ENCODE measurements at regions not wholly inside any gene's neighbourhood (a gene's known extent, or its start where the extent isn't known, plus 50 kb on each side); places are given as distances from the start of the nearest gene placed in this dataset.
A peak's percentile ranks its signal among the peaks of the same experiment; 100 is the strongest.
"Not testable (repeated sequence)": the region's sequence is repeated elsewhere in the genome, so short reads cannot be mapped to it uniquely, and the experiment has no call there.

DNA sequence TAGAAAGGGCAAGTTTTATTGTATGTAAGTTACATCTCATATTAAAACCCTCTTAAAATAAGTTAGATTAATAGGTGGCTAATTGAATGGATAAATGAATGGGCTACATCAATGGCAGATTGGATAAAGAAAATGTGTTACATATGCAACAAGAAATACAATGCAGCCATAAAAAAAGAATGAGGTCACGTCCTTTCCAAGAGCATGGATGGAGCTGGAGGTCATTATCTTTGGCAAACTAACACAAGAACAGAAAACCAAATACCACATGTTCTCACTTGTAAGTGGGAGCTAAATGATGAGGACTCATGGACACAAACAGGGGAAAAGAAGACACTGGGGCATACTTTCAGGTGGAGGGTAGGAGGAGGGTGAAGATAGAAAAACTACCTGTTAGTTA, 182.2 kb upstream of the GNAI1 start:
- no peak for DNase-seq

DNA sequence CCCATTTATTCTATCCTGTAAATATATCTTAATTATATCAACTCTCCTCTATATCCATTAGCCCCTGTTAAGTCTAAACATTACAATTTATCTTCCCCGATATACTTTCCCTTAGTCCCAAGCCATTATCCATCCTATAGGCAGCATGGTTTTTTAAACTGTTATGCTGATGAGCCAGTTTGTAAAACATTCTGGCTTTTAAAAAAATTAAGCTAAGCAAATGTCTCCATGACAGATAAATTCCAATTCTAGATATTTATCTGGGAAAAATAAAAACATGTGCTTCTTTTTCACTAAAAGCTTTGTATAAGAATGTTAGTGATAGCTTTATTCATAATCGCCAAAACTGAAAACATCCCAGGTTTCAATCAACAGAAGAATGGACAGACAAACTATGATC, 183.2 kb upstream of the GNAI1 start:
- no peak for DNase-seq

DNA sequence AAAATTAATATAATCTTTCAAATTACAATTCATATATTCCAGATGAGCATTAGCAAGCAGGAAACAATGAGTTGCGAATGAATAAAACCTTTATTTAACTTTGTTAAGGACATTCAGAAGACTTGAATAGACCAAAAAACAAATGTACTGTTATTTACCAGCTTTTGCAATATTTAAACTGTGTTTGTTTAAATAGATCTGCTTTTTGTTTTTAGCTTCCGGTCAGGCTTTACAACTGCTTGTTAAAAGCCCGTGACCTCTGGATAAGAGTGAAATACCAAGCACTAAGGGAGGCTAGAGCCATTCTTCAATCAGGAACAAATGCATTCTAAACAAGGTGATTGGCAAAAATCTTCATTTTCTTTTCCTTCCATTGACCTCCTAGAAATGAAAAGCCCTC, 184.9 kb upstream of the GNAI1 start:
- DNase-seq: peak; percentile 1

DNA sequence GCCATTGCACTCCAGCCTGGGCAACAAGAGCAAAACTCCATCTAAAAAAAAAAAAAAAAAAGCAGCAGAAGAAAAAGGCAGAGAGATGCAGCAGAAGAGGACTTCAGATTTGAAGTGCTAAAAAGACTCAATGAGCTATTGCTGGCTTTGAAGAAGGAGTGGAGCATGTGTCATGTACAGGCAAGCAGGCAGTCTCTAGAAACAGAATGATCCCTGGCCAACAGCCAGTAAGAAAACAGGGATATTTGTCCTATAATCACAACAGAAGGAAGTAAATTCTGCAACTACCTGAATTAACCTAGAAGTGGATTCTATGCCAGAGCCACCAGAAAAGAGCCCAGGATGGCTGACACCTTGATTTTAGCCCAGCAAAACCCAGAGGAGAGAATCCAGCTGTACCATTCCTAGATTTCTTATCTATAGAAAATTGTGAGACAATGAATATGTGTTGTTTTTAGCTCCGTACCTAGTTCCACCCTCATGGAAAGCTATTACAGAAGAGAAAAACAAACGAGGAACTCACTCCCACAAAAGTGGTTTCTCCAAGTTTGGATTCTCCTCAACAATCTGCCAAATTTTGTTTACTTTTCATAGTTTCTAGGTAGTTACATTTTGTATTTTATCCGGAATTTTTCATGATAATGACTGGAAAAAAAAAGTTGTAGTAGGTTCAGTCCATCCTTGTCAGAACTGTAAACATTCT, 198.2 kb upstream of the GNAI1 start:
- peak; percentile 3 for DNase-seq

DNA sequence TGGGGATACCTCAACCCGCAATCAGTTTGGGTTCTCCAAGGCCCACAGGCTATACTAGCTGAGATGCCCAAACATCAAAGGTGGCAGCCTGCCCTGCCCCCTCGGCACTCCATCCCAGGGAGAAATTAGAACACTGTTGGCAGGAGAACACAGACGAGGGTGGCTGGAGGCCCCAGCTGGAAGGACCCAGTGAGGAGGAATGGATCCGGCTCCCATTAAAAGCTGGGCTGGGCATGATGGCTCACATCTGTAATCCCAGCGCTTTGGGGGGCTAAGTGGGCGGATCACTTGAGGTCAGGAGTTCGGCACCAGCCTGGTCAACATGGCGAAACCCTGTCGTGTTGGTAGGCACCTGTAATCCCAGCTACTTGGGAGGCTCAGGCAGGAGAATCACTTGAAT, 199.9 kb upstream of the GNAI1 start:
- DNase-seq: no peak

DNA sequence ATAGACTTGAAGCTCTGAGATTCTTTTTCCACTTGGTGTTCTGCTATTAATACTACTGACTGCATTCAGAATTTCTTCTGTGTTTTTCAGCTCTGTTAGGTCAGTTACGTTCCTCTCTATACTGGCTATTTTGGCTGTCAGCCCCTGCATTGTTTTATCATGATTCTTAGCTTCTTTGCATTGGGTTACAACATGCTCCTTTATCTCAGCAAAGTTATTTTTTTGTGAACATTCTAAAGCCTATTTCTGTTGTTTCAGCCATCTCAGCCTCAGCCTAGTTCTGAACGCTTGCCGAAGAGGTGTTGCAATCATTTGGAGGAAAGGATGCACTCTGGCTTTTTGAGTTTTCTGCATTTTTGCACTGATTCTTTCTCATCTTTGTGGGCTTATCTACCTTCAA, 201.5 kb upstream of the GNAI1 start:
- DNase-seq: no peak

DNA sequence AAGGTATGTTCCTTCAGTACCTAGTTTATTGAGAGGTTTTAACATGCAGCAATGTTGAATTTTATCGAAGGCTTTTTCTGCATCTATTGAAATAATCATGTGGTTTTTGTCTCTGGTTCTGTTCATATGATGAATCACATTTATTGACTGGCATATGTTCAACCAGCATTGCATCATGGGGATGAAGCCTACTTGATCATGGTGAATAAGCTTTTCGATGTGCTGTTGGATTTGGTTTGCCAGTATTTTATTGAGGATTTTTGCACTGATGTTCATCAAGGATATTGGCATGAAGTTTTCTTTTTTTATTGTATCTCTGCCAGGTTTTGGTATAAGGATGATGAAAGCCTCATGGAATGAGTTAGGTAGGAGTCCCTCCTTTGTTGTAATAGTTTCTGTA, 204.0 kb upstream of the GNAI1 start:
- no peak for DNase-seq

DNA sequence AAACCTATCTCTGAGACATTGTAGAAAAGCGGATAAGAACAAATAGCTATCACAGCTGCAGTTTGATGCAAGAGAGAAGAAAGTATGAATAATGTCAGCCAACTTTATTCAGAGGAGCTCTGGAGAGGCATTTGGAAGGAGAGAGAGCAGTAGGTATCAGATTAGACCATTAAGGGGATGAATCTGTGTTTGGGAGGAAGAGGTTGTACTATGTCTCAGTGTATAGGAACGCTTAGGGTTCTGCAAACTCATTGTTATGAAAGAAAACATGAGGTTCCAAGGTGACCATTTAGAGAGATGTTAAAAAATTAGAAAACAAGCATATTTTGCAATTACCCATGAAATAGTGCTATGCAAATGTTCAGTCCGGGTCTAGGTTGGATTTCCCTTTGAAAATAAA, 207.5 kb upstream of the GNAI1 start:
- no peak for DNase-seq

DNA sequence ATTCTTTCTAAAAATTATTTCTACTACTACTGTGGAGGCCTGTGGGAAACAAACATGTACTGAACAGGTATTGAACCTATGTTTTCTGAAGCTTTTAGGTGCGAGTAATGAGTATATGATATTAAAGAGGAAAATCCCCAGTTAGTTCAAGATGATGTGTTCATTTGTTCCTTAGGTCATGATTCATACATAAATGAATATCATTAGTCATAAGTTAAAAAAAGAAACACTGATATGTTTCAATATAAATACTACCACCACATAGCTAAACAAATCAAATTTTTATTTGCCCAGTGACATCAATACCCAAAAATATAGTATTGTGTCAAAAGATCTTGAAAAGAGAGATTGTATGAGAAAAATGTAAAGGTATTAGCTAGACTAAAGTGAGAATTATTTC, 210.7 kb upstream of the GNAI1 start:
- DNase-seq: no peak

DNA sequence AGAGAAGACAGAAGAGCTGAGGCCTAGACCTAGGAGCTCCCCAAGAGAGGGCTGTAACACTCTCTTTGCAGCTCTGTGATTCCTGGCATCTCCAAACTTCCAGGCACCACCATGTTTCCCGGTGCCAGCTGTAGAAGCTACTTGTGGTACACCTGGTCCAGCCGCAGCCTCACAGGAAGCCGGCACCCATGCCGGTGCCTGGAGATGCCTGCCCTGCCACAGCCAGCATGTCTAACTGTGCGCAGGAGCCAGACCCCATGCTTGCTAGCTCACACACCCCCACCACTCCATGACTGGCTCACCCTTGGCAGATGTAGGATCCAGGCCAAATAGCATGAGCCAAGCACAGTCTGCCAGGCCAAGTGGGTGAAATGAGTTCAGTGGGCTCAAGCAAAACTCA, 211.7 kb upstream of the GNAI1 start:
- no peak for DNase-seq

DNA sequence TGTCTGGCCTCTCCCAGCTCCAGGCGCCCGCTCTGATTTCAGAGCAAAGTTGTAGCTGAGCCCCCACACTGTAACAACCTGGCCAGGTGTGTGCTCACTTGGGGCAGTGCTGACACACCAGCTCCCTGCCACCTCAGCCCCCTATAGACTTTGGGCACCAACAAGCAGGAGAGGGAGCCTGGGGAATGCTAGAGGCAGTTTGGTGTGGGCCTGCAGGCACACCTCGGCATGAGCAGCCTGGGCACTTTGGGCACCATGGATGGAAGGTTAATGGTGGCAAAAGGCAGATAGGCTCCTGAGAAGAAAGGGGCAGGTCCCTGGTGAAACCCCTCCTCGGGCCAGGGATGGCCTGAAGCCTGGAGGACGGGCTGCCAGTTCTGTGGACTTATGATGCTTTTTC, 212.7 kb upstream of the GNAI1 start:
- DNase-seq: no peak

DNA sequence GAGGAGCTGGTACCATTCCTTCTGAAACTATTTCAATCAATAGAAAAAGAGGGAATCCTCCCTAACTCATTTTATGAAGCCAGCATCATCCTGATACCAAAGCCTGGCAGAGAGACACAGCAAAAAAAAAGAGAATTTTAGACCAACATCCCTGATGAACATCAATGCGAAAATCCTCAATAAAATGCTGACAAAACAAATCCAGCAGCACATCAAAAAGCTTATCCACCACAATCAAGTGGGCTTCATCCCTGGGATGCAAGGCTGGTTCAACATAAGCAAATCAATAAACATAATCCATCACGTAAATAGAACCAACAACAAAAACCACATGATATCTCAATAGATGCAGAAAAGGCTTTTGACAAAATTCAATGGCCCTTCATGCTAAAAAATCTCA, 216.0 kb upstream of the GNAI1 start:
- DNase-seq: not testable (repeated sequence)

DNA sequence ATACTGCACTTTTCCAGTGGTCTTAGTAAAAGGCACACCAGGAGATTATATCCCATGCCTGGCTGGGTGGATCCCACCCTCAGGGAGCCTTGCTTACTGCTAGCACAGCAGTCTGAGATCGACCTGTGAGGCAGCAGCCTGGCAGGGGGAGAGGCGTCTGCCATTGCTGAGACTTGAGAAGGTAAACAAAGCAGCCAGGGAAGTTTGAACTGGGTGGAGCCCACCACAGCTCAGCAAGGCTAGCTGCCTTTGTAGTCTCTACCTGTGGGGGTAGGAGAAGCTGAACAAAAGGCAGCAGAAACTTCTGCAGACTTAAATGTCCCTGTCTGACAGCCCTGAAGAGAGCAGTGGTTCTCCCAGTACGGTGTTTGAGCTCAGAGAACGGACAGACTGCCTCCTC, 219.3 kb upstream of the GNAI1 start:
- not testable (repeated sequence) for DNase-seq

DNA sequence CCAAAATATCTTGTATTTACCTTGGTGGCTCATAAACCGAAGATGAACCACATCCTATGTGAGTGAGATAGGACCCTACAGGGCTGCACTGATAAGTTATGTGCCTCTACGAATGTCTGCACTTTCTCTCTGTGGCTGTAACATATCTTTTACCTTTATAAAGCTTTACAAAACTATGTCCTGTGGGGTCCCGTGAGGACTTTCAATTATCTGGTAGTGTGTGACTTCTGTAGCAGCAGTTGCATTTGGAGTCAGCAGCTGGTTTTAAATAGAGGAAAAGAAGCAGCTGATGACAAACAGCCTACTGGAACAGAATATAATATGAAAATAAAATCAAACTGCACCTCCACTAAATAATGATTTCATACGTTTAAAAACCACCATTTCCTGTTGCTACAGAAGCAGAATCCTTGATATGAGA, 222.4 kb upstream of the GNAI1 start:
- DNase-seq: no peak

DNA sequence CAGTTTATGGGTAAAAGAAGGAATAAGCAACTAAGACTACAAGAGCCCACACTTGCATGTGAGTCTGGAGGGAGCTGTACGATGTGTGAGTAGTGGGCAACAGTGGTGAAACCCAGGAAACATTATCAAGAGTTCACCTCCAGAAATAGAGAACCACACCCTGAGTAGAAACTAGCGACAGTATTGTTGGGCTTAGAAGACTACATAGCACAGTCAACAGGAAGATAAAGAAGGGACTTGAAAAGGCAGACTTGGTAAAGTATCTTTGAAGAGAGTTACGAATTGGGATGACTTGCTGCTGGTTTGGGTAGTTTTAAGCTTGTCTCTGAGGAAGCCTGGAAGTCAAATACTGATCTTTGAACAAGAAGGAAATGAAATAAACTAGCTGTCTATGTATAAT, 223.2 kb upstream of the GNAI1 start:
- DNase-seq: no peak

DNA sequence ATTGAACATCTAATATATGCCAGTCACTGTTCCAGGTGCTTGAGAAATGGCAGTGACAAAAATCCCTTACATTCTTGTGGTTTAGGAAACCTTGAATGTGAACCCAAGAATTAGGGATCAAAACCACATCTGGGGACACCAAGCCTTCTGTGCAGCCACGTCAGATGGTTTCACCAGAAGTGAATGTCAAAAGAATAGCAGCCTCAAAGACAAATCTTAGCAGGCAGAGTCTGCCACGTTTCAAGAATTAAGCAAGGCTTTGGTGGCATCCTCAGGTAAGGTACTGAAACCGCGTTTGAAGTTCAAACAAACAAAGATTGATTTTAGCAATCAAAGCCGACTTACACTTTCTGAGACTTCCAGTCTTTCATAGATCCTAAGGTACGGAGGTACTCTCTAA, 225.5 kb upstream of the GNAI1 start:
- DNase-seq: no peak

DNA sequence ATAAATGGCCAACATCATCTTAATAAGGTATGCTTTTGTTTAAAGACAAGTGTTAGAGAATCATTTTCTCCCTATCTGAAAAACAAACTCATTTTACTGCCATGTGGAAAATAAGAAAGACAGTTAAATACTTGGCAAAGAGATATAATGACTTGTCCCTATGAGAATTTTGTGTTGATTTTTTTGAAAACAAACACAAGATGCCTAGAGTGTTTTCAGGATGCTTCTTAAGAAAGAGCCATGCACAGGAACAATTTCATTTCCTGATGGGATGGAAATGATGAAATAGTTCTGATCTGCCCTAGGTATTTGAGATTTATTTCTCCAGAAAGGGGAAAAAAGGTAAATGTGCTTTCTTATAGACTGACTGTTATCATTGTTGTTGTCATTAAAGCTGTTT, 237.5 kb upstream of the GNAI1 start:
- DNase-seq: no peak

DNA sequence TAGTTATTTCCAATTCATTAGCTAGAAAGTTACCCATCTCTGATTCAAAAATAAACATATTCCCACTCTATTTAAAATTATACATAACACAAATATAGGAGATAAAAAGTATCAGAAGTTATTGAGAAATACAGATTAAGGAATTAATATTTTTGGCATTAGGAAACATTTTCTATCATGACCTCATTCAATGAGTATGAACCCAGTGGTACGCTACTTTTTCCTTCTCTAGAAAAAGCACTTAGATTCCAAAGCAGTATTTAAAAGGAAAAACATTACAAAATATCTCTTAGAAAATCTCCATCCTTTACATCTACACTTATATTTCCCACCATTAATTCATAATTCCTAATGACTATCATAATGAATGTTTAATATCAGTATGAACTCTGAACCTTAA, 240.6 kb upstream of the GNAI1 start:
- no peak for DNase-seq

DNA sequence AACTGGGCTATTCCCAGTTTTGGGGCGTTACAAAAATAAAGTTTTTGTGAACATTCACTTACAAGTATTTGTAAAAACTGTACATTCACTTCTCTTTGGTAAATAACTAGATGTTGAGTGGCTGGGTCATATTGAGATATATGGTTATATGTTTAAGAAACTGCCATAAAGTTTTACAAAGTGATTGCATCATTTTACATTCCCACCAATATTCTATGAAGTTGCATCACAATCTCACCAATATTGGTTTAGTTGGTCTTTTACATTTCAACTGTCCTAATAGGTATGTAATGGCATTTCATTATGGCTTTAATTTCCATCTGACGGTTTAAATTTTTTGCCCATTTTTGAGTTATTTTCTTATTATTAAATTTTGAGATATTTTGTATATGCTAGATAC, 251.7 kb upstream of the GNAI1 start:
- no peak for DNase-seq

DNA sequence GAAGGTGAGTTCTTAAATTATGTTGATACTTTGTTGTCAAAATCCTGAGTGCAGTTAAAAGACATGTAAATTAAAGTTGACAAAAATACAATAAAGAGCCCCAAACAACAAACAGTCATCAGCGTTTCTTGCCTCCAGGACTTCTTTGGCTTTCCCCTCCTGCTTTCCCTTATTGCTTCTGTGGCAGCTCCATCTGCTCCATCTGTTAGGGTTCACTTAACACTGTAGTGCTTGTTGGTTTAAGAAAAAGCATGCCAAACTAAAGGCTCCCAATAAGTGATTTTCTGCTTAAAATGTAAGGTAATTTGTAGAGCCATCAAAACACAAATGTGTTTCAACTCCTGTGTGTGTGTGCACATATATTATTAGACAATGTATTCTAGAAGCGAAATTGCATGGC, 254.3 kb upstream of the GNAI1 start:
- DNase-seq: peak; percentile 72

DNA sequence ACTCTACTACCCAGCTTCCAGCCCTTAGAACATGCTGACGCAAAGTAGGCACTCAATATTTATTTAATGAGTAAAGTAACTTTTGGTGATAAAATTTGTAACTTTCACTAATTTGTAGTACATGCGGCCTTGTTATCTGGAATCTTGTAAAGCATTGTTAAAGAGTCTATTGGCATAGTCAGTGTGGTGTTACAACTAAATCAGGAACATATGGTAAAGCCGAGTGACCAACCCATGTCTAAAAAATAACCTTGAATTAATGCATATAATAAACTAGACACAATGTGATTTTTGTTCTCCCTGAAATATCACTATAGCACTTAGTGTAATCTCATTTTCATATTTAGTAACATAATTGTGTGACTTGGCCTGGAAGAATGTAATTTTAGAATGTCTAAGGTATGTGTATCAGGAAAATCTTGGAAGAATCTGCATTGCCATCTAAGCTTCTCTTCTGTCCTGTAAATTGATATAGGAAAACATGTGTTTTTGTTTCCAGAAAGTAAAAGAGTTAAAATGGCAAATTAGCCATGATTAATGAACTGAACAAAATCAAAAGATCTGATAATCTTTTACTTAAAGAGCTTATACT, 256.7 kb upstream of the GNAI1 start:
- no peak for DNase-seq

DNA sequence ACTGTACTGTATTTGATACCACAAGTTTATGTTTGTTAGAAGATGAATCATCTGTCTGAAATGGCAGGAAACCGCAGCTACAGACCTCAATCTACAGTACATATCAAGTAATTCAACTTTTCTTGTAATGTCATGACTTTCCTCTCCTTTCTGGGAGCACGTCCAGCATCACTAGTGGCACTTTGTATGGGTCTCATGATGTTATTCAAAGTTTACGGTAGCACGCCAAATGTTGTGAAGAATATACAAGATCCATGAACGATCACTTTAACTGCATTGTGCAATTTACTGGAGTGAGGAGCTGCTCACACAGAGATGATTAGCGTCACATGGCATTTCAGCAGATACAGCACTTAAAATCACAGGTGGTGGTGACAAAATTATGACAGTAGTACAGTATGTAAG, 257.8 kb upstream of the GNAI1 start:
- DNase-seq: no peak

DNA sequence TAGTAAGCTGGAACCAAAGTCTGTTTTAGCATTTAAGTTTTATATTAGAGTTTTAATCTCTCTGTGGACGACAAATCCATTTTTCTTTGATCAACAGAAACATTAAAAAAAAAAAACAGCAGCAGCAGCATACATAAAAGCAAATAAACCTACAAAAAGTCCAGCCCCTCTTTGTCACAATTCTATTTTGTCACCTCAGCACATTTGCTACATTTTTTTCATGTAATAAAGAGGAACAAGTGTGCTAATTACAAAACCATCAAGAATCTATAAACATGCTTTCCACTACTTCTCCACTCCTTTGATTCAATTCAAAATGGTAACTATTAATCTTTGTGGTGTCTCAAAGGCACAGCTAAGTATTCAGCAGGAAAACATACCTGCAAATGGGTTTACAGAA, 259.8 kb upstream of the GNAI1 start:
- DNase-seq: no peak

DNA sequence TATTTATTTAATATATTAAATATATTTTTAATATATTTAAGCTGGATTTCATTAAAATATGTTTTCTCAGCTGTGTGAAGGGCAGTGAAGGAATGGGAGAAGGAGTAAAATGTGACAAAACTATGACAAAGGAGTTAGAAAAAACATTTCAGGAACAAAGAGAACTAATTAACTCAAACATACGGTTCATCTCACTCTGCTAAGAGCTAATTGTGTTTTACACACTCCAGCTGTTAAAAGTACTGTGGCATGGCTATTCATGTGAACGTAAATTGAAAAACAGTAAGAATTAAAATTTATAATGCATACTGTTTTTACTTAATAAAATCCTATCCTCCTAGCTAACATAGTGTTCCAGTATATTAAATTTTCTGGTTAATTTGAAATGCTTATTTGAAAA, 262.5 kb upstream of the GNAI1 start:
- no peak for DNase-seq

DNA sequence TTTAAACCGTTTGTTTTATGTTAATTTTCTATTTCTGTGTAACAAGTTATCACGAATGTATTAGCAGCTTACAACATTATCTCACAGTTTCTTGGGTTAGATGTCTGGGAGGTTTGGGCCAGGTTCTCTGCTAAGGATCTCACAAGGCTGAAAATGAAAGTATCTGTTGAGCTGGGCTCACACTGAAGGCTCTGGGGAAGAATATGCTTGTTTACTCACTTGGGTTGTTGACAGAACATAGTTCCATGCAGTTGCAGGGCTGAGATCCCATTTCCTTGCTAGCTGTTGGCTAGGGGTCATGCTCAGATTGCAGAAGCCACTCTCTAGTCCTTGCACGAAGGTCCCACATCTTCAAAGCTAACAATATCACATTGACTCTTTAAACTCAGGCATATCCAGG, 266.6 kb upstream of the GNAI1 start:
- no peak for DNase-seq

Data from COR-L47 (cell line).